Mesenchymal stem cell (in vitro differentiated cells and primary cell): ENCODE measurements at regions not wholly inside any gene's neighbourhood (a gene's known extent, or its start where the extent isn't known, plus 50 kb on each side); places are given as distances from the start of the nearest gene placed in this dataset.
A peak's percentile ranks its signal among the peaks of the same experiment; 100 is the strongest.
"Not testable (repeated sequence)": the region's sequence is repeated elsewhere in the genome, so short reads cannot be mapped to it uniquely, and the experiment has no call there.

Experiments used
- DNase-seq: peaks from one replicate; pipeline ENCODE4 v3.0.0-alpha.2; 2013
- H2AFZ ChIP-seq: one replicate; pipeline ENCODE4 v1.6.1; 2013; ENCODE audit warnings: low read depth, mild to moderate bottlenecking, control low read depth, inconsistent platforms, low read length, moderate library complexity
- H2AK5ac ChIP-seq: 2 replicates; pipeline ENCODE4 v1.6.1; 2013; ENCODE audit warnings: low read length, moderate library complexity, mild to moderate bottlenecking, inconsistent platforms; ENCODE audit not compliant: severe bottlenecking
- H2BK120ac ChIP-seq: one replicate; pipeline ENCODE4 v1.6.1; 2013; ENCODE audit warnings: low read depth, mild to moderate bottlenecking, inconsistent platforms, low read length, moderate library complexity
- H2BK12ac ChIP-seq, 2 experiments: one replicate each; pipeline ENCODE4 v1.6.1; 2013; ENCODE audit warnings: inconsistent platforms in 2 of 2, low read length in 2 of 2, mild to moderate bottlenecking in 2 of 2, moderate library complexity in 2 of 2, control low read depth in 1 of 2
- H2BK15ac ChIP-seq: one replicate; pipeline ENCODE4 v1.6.1; 2013; ENCODE audit warnings: mild to moderate bottlenecking, low read depth, inconsistent platforms; ENCODE audit not compliant: poor library complexity, severe bottlenecking
- H2BK5ac ChIP-seq: 2 replicates; pipeline ENCODE4 v1.6.1; 2013; ENCODE audit warnings: low read depth, mild to moderate bottlenecking, low read length, control low read depth, inconsistent platforms; ENCODE audit not compliant: poor library complexity, severe bottlenecking
- H3K14ac ChIP-seq, 2 experiments: one replicate each; pipeline ENCODE4 v1.6.1; 2013; ENCODE audit warnings: inconsistent platforms in 2 of 2, low read length in 2 of 2, control low read depth in 1 of 2, mild to moderate bottlenecking in 1 of 2, moderate library complexity in 1 of 2
- H3K18ac ChIP-seq, 2 experiments: one replicate each; pipeline ENCODE4 v1.6.1; 2013; ENCODE audit warnings: inconsistent platforms in 2 of 2, low read length in 2 of 2, control low read depth in 1 of 2, low read depth in 1 of 2, mild to moderate bottlenecking in 1 of 2
- H3K23ac ChIP-seq, 2 experiments: one replicate each; pipeline ENCODE4 v1.6.1; 2013; ENCODE audit warnings: inconsistent platforms in 2 of 2, low read length in 2 of 2, mild to moderate bottlenecking in 2 of 2, moderate library complexity in 2 of 2, control low read depth in 1 of 2
- H3K27ac ChIP-seq: 2 replicates; pipeline ENCODE4 v1.5.1; 2013; ENCODE audit warnings: mild to moderate bottlenecking, moderate library complexity, low read length, control low read depth, inconsistent platforms; ENCODE audit not compliant: poor library complexity, severe bottlenecking
- H3K27me3 ChIP-seq, 2 experiments: 2 replicates each; pipeline versions ENCODE4 v1.6.1 to v1.7.0; 2013; ENCODE audit warnings: low read length in 2 of 2, mild to moderate bottlenecking in 2 of 2, moderate library complexity in 2 of 2, control low read depth in 1 of 2, inconsistent platforms in 1 of 2; ENCODE audit not compliant: control insufficient read depth in 1 of 2, insufficient read depth in 1 of 2
- H3K36me3 ChIP-seq, 2 experiments: 2 replicates each; pipeline versions ENCODE4 v1.6.1 to v1.7.0; 2013; ENCODE audit warnings: low read length in 2 of 2, control low read depth in 1 of 2, inconsistent platforms in 1 of 2, low read depth in 1 of 2, mild to moderate bottlenecking in 1 of 2; ENCODE audit not compliant: insufficient read depth in 2 of 2, control insufficient read depth in 1 of 2
- H3K4ac ChIP-seq, 2 experiments: one replicate each; pipeline ENCODE4 v1.6.1; 2013; ENCODE audit warnings: inconsistent platforms in 2 of 2, low read length in 2 of 2, mild to moderate bottlenecking in 2 of 2, moderate library complexity in 2 of 2, control low read depth in 1 of 2, low read depth in 1 of 2
- H3K4me1 ChIP-seq: 2 replicates; pipeline ENCODE4 v1.6.1; 2013; ENCODE audit warnings: low read depth, low read length, control low read depth; ENCODE audit not compliant: control insufficient read depth, insufficient read depth
- H3K4me2 ChIP-seq: 2 replicates; pipeline ENCODE4 v1.6.1; 2013; ENCODE audit warnings: low read length, mild to moderate bottlenecking, inconsistent platforms; ENCODE audit not compliant: poor library complexity, severe bottlenecking
- H3K4me3 ChIP-seq, 2 experiments: 2 replicates each; pipeline versions ENCODE4 v1.5.1 to v1.7.0; 2013; ENCODE audit warnings: low read length in 2 of 2, mild to moderate bottlenecking in 2 of 2, control low read depth in 1 of 2, low read depth in 1 of 2; ENCODE audit not compliant: insufficient read depth in 1 of 2
- H3K79me1 ChIP-seq: replicated peaks from 2 replicates; pipeline ENCODE4 v1.6.1; 2013; ENCODE audit warnings: mild to moderate bottlenecking, control low read depth, low read length, inconsistent platforms; ENCODE audit not compliant: poor library complexity, severe bottlenecking
- H3K9ac ChIP-seq: 2 replicates; pipeline ENCODE4 v1.7.0; 2013; ENCODE audit warnings: mild to moderate bottlenecking, low read length, moderate library complexity
- H3K9me3 ChIP-seq: 2 replicates; pipeline ENCODE4 v1.7.0; 2013; ENCODE audit warnings: mild to moderate bottlenecking, low read length; ENCODE audit not compliant: control insufficient read depth
- H4K8ac ChIP-seq: one replicate; pipeline ENCODE4 v1.6.1; 2013; ENCODE audit warnings: inconsistent platforms, mild to moderate bottlenecking, low read length, moderate library complexity
- H4K91ac ChIP-seq: one replicate; pipeline ENCODE4 v1.6.1; 2013; ENCODE audit warnings: mild to moderate bottlenecking, low read length, inconsistent platforms
- WGBS: methylation state at CpG from one replicate; pipeline ENCODE4 v1.1.7; 2013; ENCODE audit warnings: mixed read lengths; 5-methylcytosine and 5-hydroxymethylcytosine counted together

DNA sequence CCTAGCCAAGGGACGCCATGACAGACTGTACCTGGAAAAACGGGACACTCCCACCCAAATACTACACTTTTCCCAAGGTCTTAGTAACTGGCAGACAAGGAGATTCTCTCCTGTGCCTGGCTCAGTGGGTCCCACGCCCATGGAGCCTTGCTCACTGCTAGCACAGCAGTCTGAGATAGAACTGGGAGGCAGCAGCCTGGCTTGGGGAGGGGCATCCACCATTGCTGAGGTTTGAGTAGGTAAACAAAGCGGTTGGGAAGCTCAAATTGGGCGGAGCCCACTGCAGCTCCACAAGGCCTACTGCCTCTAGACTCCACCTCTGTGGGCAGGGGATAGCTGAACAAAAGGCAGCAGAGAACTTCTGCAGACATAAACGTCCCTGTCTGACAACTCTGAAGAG is 215.1 kb upstream of the UBE2E3 start:
- DNase-seq, H3K27ac ChIP-seq, H2AK5ac ChIP-seq, H2BK5ac ChIP-seq, H3K14ac ChIP-seq, H3K4me1 ChIP-seq, H3K4me3 ChIP-seq, H3K36me3 ChIP-seq, H3K9me3 ChIP-seq, H3K27me3 ChIP-seq, H2BK120ac ChIP-seq, H3K9ac ChIP-seq, H3K79me1 ChIP-seq, H2AFZ ChIP-seq, H4K8ac ChIP-seq, H3K23ac ChIP-seq, H3K4ac ChIP-seq, H4K91ac ChIP-seq, H3K4me2 ChIP-seq, H2BK15ac ChIP-seq, H3K18ac ChIP-seq, H2BK12ac ChIP-seq: not testable (repeated sequence)
- 92% methylated on average over 6 of the region's 6 CpGs for WGBS

DNA sequence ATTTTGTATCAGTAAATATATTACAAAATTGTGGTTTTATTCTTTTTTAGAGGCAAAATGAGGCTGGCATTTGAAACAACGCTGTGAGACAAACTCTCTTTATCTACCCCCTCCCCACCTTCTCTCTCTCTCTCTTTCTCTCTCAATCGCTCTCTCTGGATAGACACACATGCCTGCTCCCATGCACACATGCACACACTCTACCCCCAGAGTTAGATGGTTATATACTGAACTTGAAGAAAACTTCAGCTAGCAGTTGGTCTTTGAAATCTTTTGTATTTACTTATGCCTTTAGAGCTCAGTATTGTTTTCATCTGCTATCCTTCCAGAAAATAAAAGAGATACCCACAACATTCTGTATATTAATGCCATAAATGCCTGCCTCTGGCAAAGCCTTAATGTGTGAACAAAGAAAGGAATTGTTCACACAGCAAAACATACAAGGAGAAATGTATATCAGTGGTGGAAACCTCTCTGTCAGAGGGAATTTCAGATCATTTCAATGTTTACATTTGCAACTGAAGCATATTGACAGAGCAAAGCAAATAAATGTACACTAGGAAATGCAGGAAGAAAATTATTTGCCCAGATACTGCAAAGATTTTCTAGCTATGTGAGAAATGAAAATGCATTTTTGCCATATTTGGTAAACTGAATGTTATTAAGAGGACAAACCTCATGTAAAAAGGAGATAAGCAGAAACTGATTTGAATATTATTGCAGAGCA is 217.0 kb upstream of the UBE2E3 start:
- no peak overlapping the region for H3K14ac ChIP-seq
- no peaks in the 10 kb centered on the region for H3K36me3 ChIP-seq
- H2BK5ac ChIP-seq = no peak overlapping the region
- DNase-seq = no peak
- H2AFZ ChIP-seq = no peak overlapping the region
- no peak overlapping the region for H3K4ac ChIP-seq
- no peak overlapping the region for H2AK5ac ChIP-seq
- peak overlapping the region in 1 of 2 experiments; percentile 72 for H2BK12ac ChIP-seq
- H4K91ac ChIP-seq = no peak overlapping the region
- H4K8ac ChIP-seq = no peak overlapping the region
- H3K4me3 ChIP-seq = no peak overlapping the region
- no peak overlapping the region for H3K4me2 ChIP-seq
- H3K9ac ChIP-seq = no peak overlapping the region
- no peaks in the 10 kb centered on the region for H3K79me1 ChIP-seq
- H3K4me1 ChIP-seq = peaks cover 1% of the 10 kb centered on the region
- H3K27me3 ChIP-seq = no peaks in the 10 kb centered on the region
- WGBS = no CpG with 5 or more reads among the region's 2 CpGs
- no peak overlapping the region for H2BK120ac ChIP-seq
- H2BK15ac ChIP-seq = no peak overlapping the region
- no peaks in the 10 kb centered on the region for H3K9me3 ChIP-seq
- H3K18ac ChIP-seq = no peak overlapping the region
- no peak overlapping the region for H3K27ac ChIP-seq
- H3K23ac ChIP-seq = no peak overlapping the region

DNA sequence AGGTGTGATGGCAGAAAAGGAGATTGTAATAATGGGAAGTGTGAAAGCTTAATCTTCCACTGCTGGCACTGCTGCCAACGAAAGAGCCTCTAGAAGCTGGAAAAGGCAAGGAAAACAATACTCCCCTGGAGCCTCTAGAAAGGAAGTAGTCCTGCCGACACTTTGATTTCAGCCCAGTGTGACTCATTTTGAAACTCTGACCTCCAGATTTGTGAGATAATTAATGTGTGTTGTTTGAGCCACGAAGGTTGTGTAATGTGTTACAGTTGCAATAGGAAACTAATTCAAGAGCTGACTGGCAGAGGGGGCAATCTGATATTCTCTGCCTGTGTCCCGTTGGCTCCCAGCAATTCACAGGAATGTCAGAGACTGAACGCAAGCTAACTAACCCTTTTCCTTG is 219.2 kb upstream of the UBE2E3 start:
- peak; percentile 87 for DNase-seq
- Histone ChIP-seq H3K36me3 (no peaks in the 10 kb centered on the region), H3K4me1 (peaks cover 1% of the 10 kb centered on the region), H3K4me3 (no peak overlapping the region), H3K9ac (no peak overlapping the region), H2BK5ac (no peak overlapping the region), H3K79me1 (no peaks in the 10 kb centered on the region), H2BK12ac (peak overlapping the region in 1 of 2 experiments; percentile 21), H4K8ac (no peak overlapping the region), H3K27ac (peak overlapping the region; percentile 25), H3K9me3 (no peaks in the 10 kb centered on the region), H2AK5ac (no peak overlapping the region), H3K4me2 (no peak overlapping the region), H2BK120ac (no peak overlapping the region), H2AFZ (no peak overlapping the region), H2BK15ac (no peak overlapping the region), H3K4ac (no peak overlapping the region), H4K91ac (no peak overlapping the region), H3K18ac (peak overlapping the region in 1 of 2 experiments; percentile 68), H3K14ac (no peak overlapping the region), H3K23ac (no peak overlapping the region), H3K27me3 (no peaks in the 10 kb centered on the region)
- 22% methylated on average over 5 of the region's 5 CpGs for WGBS

DNA sequence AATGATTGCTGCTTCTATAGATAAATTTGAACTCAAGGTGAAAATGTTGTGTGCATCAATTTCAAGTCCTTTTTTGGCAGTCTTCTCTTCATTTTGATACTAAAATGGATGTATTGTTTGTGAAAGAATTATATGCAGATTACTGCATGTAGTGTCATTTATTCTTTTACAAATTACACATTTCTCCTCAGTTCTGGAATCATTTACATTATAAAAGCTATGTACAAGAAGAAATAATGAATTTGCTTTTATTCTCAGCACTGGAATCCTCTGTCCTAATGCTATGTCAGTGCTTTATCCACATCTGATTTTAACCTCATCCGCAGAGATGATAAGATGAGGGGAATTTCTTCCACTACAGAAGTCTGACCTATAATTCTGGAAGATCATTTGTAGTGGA is 220.8 kb upstream of the UBE2E3 start:
- Histone ChIP-seq H4K8ac (no peak overlapping the region), H3K23ac (no peak overlapping the region), H3K27me3 (no peaks in the 10 kb centered on the region), H3K9ac (no peak overlapping the region), H4K91ac (no peak overlapping the region), H3K14ac (no peak overlapping the region), H3K9me3 (no peaks in the 10 kb centered on the region), H2AK5ac (no peak overlapping the region), H2BK5ac (no peak overlapping the region), H2AFZ (no peak overlapping the region), H3K4ac (no peak overlapping the region), H3K18ac (no peak overlapping the region), H3K4me3 (no peak overlapping the region), H3K4me2 (no peak overlapping the region), H3K4me1 (peaks cover 1% of the 10 kb centered on the region), H3K27ac (no peak overlapping the region), H2BK120ac (no peak overlapping the region), H2BK12ac (no peak overlapping the region), H3K36me3 (no peaks in the 10 kb centered on the region), H3K79me1 (no peaks in the 10 kb centered on the region), H2BK15ac (no peak overlapping the region)
- WGBS = no CpG with 5 or more reads among the region's 1 CpG
- no peak for DNase-seq
